ENCODE measurements at regions not wholly inside any gene's neighbourhood (a gene's known extent, or its start where the extent isn't known, plus 50 kb on each side); places are given as distances from the start of the nearest gene placed in this dataset.

GRCh38 chr16:73817526-73818324 lies 478.9 kb upstream of the PSMD7 start:
- ATAC-seq (ENCODE audit: low read depth) (no peak), DNase-seq (ENCODE audit: low spot score) (no peak)
- Histone ChIP-seq H3K27ac (ENCODE audit: poor library complexity, severe bottlenecking) (no peak overlapping the region), H3K9me3 (ENCODE audit: severe bottlenecking) (no peaks in the 10 kb centered on the region), H3K27me3 (ENCODE audit: insufficient read depth, poor library complexity, severe bottlenecking) (peaks cover 6% of the 10 kb centered on the region), H3K36me3 (ENCODE audit: low read depth) (no peaks in the 10 kb centered on the region), H3K4me1 (ENCODE audit: insufficient read depth, poor library complexity, severe bottlenecking) (no peaks in the 10 kb centered on the region), H3K4me3 (ENCODE audit: severe bottlenecking) (no peak overlapping the region)
- no peak for TF ChIP-seq CTCF (IDR thresholded peaks at IDR 0.05; ENCODE audit: poor library complexity, severe bottlenecking)

GRCh38 chr16:73813527-73813926 lies 483.1 kb upstream of the PSMD7 start:
- no peaks in the 10 kb centered on the region for H3K4me1 ChIP-seq (ENCODE audit: insufficient read depth, poor library complexity, severe bottlenecking)
- H3K4me3 ChIP-seq (ENCODE audit: severe bottlenecking): no peak overlapping the region
- DNase-seq (ENCODE audit: low spot score) (no peak), ATAC-seq (ENCODE audit: low read depth) (no peak)
- no peaks in the 10 kb centered on the region for H3K9me3 ChIP-seq (ENCODE audit: severe bottlenecking)
- no peak for TF ChIP-seq CTCF (IDR thresholded peaks at IDR 0.05; ENCODE audit: poor library complexity, severe bottlenecking)
- no peak overlapping the region for H3K27ac ChIP-seq (ENCODE audit: poor library complexity, severe bottlenecking)
- H3K36me3 ChIP-seq (ENCODE audit: low read depth): no peaks in the 10 kb centered on the region
- H3K27me3 ChIP-seq (ENCODE audit: insufficient read depth, poor library complexity, severe bottlenecking): peaks cover 12% of the 10 kb centered on the region

- Histone ChIP-seq H3K4me1 (ENCODE audit: insufficient read depth, poor library complexity, severe bottlenecking) (no peaks in the 10 kb centered on the region), H3K4me3 (ENCODE audit: severe bottlenecking) (no peak overlapping the region), H3K27me3 (ENCODE audit: insufficient read depth, poor library complexity, severe bottlenecking) (peaks cover 3% of the 10 kb centered on the region), H3K9me3 (ENCODE audit: severe bottlenecking) (no peaks in the 10 kb centered on the region), H3K27ac (ENCODE audit: poor library complexity, severe bottlenecking) (no peak overlapping the region), H3K36me3 (ENCODE audit: low read depth) (no peaks in the 10 kb centered on the region)
- no peak for TF ChIP-seq CTCF (IDR thresholded peaks at IDR 0.05; ENCODE audit: poor library complexity, severe bottlenecking)
- ATAC-seq (ENCODE audit: low read depth): no peak
- DNase-seq (ENCODE audit: low spot score): no peak
These were observed 492.2 kb upstream of the PSMD7 start for GRCh38 chr16:73804456-73804855.

GRCh38 chr16:73798471-73798870 lies 498.1 kb upstream of the PSMD7 start:
- no peak overlapping the region for H3K27ac ChIP-seq (ENCODE audit: poor library complexity, severe bottlenecking)
- no peak for ATAC-seq (ENCODE audit: low read depth)
- H3K4me3 ChIP-seq (ENCODE audit: severe bottlenecking): no peak overlapping the region
- TF ChIP-seq CTCF (IDR thresholded peaks at IDR 0.05; ENCODE audit: poor library complexity, severe bottlenecking): no peak
- H3K27me3 ChIP-seq (ENCODE audit: insufficient read depth, poor library complexity, severe bottlenecking): peaks cover 16% of the 10 kb centered on the region
- no peaks in the 10 kb centered on the region for H3K36me3 ChIP-seq (ENCODE audit: low read depth)
- no peaks in the 10 kb centered on the region for H3K4me1 ChIP-seq (ENCODE audit: insufficient read depth, poor library complexity, severe bottlenecking)
- no peak for DNase-seq (ENCODE audit: low spot score)
- H3K9me3 ChIP-seq (ENCODE audit: severe bottlenecking): no peaks in the 10 kb centered on the region

- no peaks in the 10 kb centered on the region for H3K36me3 ChIP-seq (ENCODE audit: low read depth)
- peaks cover 23% of the 10 kb centered on the region for H3K27me3 ChIP-seq (ENCODE audit: insufficient read depth, poor library complexity, severe bottlenecking)
- H3K4me3 ChIP-seq (ENCODE audit: severe bottlenecking): no peak overlapping the region
- H3K9me3 ChIP-seq (ENCODE audit: severe bottlenecking): no peaks in the 10 kb centered on the region
- no peak overlapping the region for H3K27ac ChIP-seq (ENCODE audit: poor library complexity, severe bottlenecking)
- ATAC-seq (ENCODE audit: low read depth): no peak
- DNase-seq (ENCODE audit: low spot score): no peak
- no peak for TF ChIP-seq CTCF (IDR thresholded peaks at IDR 0.05; ENCODE audit: poor library complexity, severe bottlenecking)
- no peaks in the 10 kb centered on the region for H3K4me1 ChIP-seq (ENCODE audit: insufficient read depth, poor library complexity, severe bottlenecking)
These were observed 499.5 kb upstream of the PSMD7 start for GRCh38 chr16:73797115-73797514.
